Trophoblast cell (in vitro differentiated cells and primary cell): ENCODE measurements at regions not wholly inside any gene's neighbourhood (a gene's known extent, or its start where the extent isn't known, plus 50 kb on each side); places are given as distances from the start of the nearest gene placed in this dataset.

ENCODE experiments used
- DNase-seq, 2 donors: peaks; one replicate each; pipeline ENCODE4 v3.0.0-alpha.2; 2016
- H2AFZ ChIP-seq: 2 replicates; pipeline ENCODE4 v1.6.1; 2013; ENCODE audit warnings: low read length, moderate library complexity, mild to moderate bottlenecking; ENCODE audit not compliant: insufficient read depth, poor library complexity
- H2AK5ac ChIP-seq: 2 replicates; pipeline ENCODE4 v1.6.1; 2013; ENCODE audit warnings: mild to moderate bottlenecking, low read length
- H2BK120ac ChIP-seq: 2 replicates; pipeline ENCODE4 v1.6.1; 2013; ENCODE audit warnings: low read length, mild to moderate bottlenecking, moderate library complexity; ENCODE audit not compliant: insufficient read depth, poor library complexity
- H2BK12ac ChIP-seq: 2 replicates; pipeline ENCODE4 v1.6.1; 2013; ENCODE audit warnings: mild to moderate bottlenecking, low read length, moderate library complexity
- H2BK5ac ChIP-seq: 2 replicates; pipeline ENCODE4 v1.6.1; 2013; ENCODE audit warnings: low read length, low read depth, moderate library complexity, mild to moderate bottlenecking; ENCODE audit not compliant: poor library complexity
- H3K14ac ChIP-seq: 2 replicates; pipeline ENCODE4 v1.6.1; 2013; ENCODE audit warnings: mild to moderate bottlenecking, low read length
- H3K18ac ChIP-seq: 2 replicates; pipeline ENCODE4 v1.6.1; 2013; ENCODE audit warnings: mild to moderate bottlenecking, low read length
- H3K23ac ChIP-seq: 2 replicates; pipeline ENCODE4 v1.6.1; 2013; ENCODE audit warnings: low read length
- H3K27ac ChIP-seq: 2 replicates; pipeline ENCODE4 v1.5.1; 2013; ENCODE audit warnings: low read depth, mild to moderate bottlenecking, inconsistent platforms, low read length, moderate library complexity
- H3K27me3 ChIP-seq: 2 replicates; pipeline ENCODE4 v1.6.1; 2013; ENCODE audit warnings: inconsistent platforms, mild to moderate bottlenecking, low read length, moderate library complexity; ENCODE audit not compliant: insufficient read depth
- H3K36me3 ChIP-seq, 2 experiments: 1 replicate in 1 of 2; 2 replicates in 1 of 2; pipeline ENCODE4 v1.6.1; 2013; ENCODE audit warnings: low read length in 2 of 2, mild to moderate bottlenecking in 2 of 2, moderate library complexity in 1 of 2; ENCODE audit not compliant: insufficient read depth in 2 of 2, control insufficient read depth in 1 of 2
- H3K4ac ChIP-seq: 2 replicates; pipeline ENCODE4 v1.6.1; 2013; ENCODE audit warnings: low read depth, mild to moderate bottlenecking, low read length, moderate library complexity
- H3K4me1 ChIP-seq, 2 experiments: 1 replicate in 1 of 2; 2 replicates in 1 of 2; pipeline ENCODE4 v1.6.1; 2013; ENCODE audit warnings: low read length in 2 of 2, mild to moderate bottlenecking in 2 of 2, moderate library complexity in 1 of 2; ENCODE audit not compliant: insufficient read depth in 2 of 2, control insufficient read depth in 1 of 2
- H3K4me2 ChIP-seq: 2 replicates; pipeline ENCODE4 v1.6.1; 2013; ENCODE audit warnings: inconsistent platforms, mild to moderate bottlenecking, low read length, moderate library complexity
- H3K4me3 ChIP-seq: 2 replicates; pipeline ENCODE4 v1.5.1; 2013; ENCODE audit warnings: mild to moderate bottlenecking, low read depth, low read length, inconsistent platforms
- H3K79me1 ChIP-seq: one replicate; pipeline ENCODE4 v1.6.1; 2013; ENCODE audit warnings: low read length
- H3K79me2 ChIP-seq: 2 replicates; pipeline ENCODE4 v1.6.1; 2013; ENCODE audit warnings: low read length, mild to moderate bottlenecking; ENCODE audit not compliant: control insufficient read depth, insufficient read depth, poor library complexity
- H3K9ac ChIP-seq: 2 replicates; pipeline ENCODE4 v1.6.1; 2013; ENCODE audit warnings: mild to moderate bottlenecking, low read length
- H3K9me3 ChIP-seq: 2 replicates; pipeline ENCODE4 v1.6.1; 2013; ENCODE audit warnings: low read depth, mild to moderate bottlenecking, control low read depth, inconsistent platforms, low read length; ENCODE audit not compliant: insufficient read depth
- H4K12ac ChIP-seq: 2 replicates; pipeline ENCODE4 v1.6.1; 2013; ENCODE audit warnings: low read depth, mild to moderate bottlenecking, low read length, moderate library complexity
- H4K8ac ChIP-seq: 2 replicates; pipeline ENCODE4 v1.6.1; 2013; ENCODE audit warnings: low read depth, mild to moderate bottlenecking, low read length, moderate library complexity
- H4K91ac ChIP-seq: one replicate; pipeline ENCODE4 v1.6.1; 2013; ENCODE audit warnings: low read depth, mild to moderate bottlenecking, low read length, moderate library complexity
- WGBS: extraction: QIAGEN DNeasy Blood & Tissue Kit; methylation state at CpG from one replicate; pipeline ENCODE4 v1.1.7; 2013; ENCODE audit warnings: missing lambda C conversion rate; ENCODE audit not compliant: insufficient read length, insufficient coverage; ENCODE audit errors: extremely low coverage; 5-methylcytosine and 5-hydroxymethylcytosine counted together

GRCh38 chr2:128413014-128413717, 94.5 kb upstream of the HS6ST1 start:
- H2BK120ac ChIP-seq, result no peak overlapping the region
- H3K4me3 ChIP-seq, result no peak overlapping the region
- H3K4ac ChIP-seq, result no peak overlapping the region
- H2AK5ac ChIP-seq, result no peak overlapping the region
- H3K36me3 ChIP-seq, result no peaks in the 10 kb centered on the region
- no peak overlapping the region for H4K12ac ChIP-seq
- no peak overlapping the region for H3K14ac ChIP-seq
- DNase-seq, result no peak
- no peak overlapping the region for H3K23ac ChIP-seq
- no peaks in the 10 kb centered on the region for H3K27me3 ChIP-seq
- H2AFZ ChIP-seq, result no peak overlapping the region
- H3K79me1 ChIP-seq, result no peaks in the 10 kb centered on the region
- H4K8ac ChIP-seq, result no peak overlapping the region
- H3K79me2 ChIP-seq, result no peaks in the 10 kb centered on the region
- H2BK5ac ChIP-seq, result no peak overlapping the region
- H3K4me1 ChIP-seq, result peaks cover 14 to 16% of the 10 kb centered on the region in 2 experiments
- H2BK12ac ChIP-seq, result no peak overlapping the region
- no peak overlapping the region for H3K27ac ChIP-seq
- WGBS, result no CpG with 5 or more reads among the region's 10 CpGs
- no peak overlapping the region for H3K4me2 ChIP-seq
- no peak overlapping the region for H4K91ac ChIP-seq
- H3K18ac ChIP-seq, result no peak overlapping the region
- peaks cover 1% of the 10 kb centered on the region for H3K9me3 ChIP-seq
- H3K9ac ChIP-seq, result no peak overlapping the region

GRCh38 chr2:128413718-128414341, 95.2 kb upstream of the HS6ST1 start:
- no peaks in the 10 kb centered on the region for H3K27me3 ChIP-seq
- no peak overlapping the region for H4K91ac ChIP-seq
- H3K9ac ChIP-seq, result no peak overlapping the region
- H3K4me2 ChIP-seq, result no peak overlapping the region
- no peaks in the 10 kb centered on the region for H3K79me2 ChIP-seq
- peaks cover 1% of the 10 kb centered on the region for H3K9me3 ChIP-seq
- no peak overlapping the region for H4K12ac ChIP-seq
- no peak overlapping the region for H4K8ac ChIP-seq
- peak; percentile 51 to 77 for DNase-seq
- WGBS, result no CpG with 5 or more reads among the region's 5 CpGs
- H3K14ac ChIP-seq, result no peak overlapping the region
- no peak overlapping the region for H2BK120ac ChIP-seq
- H3K18ac ChIP-seq, result no peak overlapping the region
- no peaks in the 10 kb centered on the region for H3K36me3 ChIP-seq
- H3K79me1 ChIP-seq, result no peaks in the 10 kb centered on the region
- no peak overlapping the region for H2BK12ac ChIP-seq
- H3K23ac ChIP-seq, result no peak overlapping the region
- H3K4me1 ChIP-seq, result peaks cover 7 to 10% of the 10 kb centered on the region in 2 experiments
- no peak overlapping the region for H3K4me3 ChIP-seq
- H3K4ac ChIP-seq, result no peak overlapping the region
- no peak overlapping the region for H2AK5ac ChIP-seq
- H2AFZ ChIP-seq, result no peak overlapping the region
- H2BK5ac ChIP-seq, result no peak overlapping the region
- no peak overlapping the region for H3K27ac ChIP-seq

GRCh38 chr2:128414351-128414750, 95.7 kb upstream of the HS6ST1 start:
- no peaks in the 10 kb centered on the region for H3K36me3 ChIP-seq
- no peak overlapping the region for H4K91ac ChIP-seq
- H2AFZ ChIP-seq, result no peak overlapping the region
- no peak overlapping the region for H4K12ac ChIP-seq
- H3K27ac ChIP-seq, result no peak overlapping the region
- H2AK5ac ChIP-seq, result no peak overlapping the region
- H3K9ac ChIP-seq, result no peak overlapping the region
- H3K79me1 ChIP-seq, result no peaks in the 10 kb centered on the region
- no peak overlapping the region for H3K4me3 ChIP-seq
- no peak overlapping the region for H3K23ac ChIP-seq
- no peak overlapping the region for H3K4ac ChIP-seq
- H3K14ac ChIP-seq, result no peak overlapping the region
- no peak overlapping the region for H2BK12ac ChIP-seq
- H3K4me1 ChIP-seq, result peaks cover 3 to 10% of the 10 kb centered on the region in 2 experiments
- H3K4me2 ChIP-seq, result no peak overlapping the region
- DNase-seq, result no peak
- no CpG with 5 or more reads among the region's 3 CpGs for whole genome bisulfite sequencing
- peaks cover 1% of the 10 kb centered on the region for H3K9me3 ChIP-seq
- no peak overlapping the region for H2BK5ac ChIP-seq
- no peak overlapping the region for H2BK120ac ChIP-seq
- H4K8ac ChIP-seq, result no peak overlapping the region
- no peaks in the 10 kb centered on the region for H3K27me3 ChIP-seq
- H3K18ac ChIP-seq, result no peak overlapping the region
- no peaks in the 10 kb centered on the region for H3K79me2 ChIP-seq

- Histone ChIP-seq H4K91ac (no peak overlapping the region), H3K9ac (no peak overlapping the region), H2BK5ac (no peak overlapping the region), H3K36me3 (no peaks in the 10 kb centered on the region), H3K14ac (no peak overlapping the region), H3K27ac (no peak overlapping the region), H2AK5ac (no peak overlapping the region), H3K4ac (no peak overlapping the region), H3K4me3 (no peak overlapping the region), H3K79me1 (no peaks in the 10 kb centered on the region), H3K9me3 (peaks cover 1% of the 10 kb centered on the region), H4K8ac (no peak overlapping the region), H2BK12ac (no peak overlapping the region), H3K23ac (no peak overlapping the region), H3K27me3 (no peaks in the 10 kb centered on the region), H2AFZ (no peak overlapping the region), H3K79me2 (no peaks in the 10 kb centered on the region), H4K12ac (no peak overlapping the region), H3K4me2 (no peak overlapping the region), H2BK120ac (no peak overlapping the region), H3K18ac (no peak overlapping the region), H3K4me1 (peaks cover 3 to 10% of the 10 kb centered on the region in 2 experiments)
- no peak for DNase-seq
- no CpG with 5 or more reads among the region's 4 CpGs for WGBS
Measured at GRCh38 chr2:128414946-128415778, 96.5 kb upstream of the HS6ST1 start.
